Hematopoietic multipotent progenitor cell treated with erythropoietin and hydrocortisone succinate and interleukin-3 and kit ligand, for 8 days (in vitro differentiated cells): ENCODE measurements at regions not wholly inside any gene's neighbourhood (a gene's known extent, or its start where the extent isn't known, plus 50 kb on each side); places are given as distances from the start of the nearest gene placed in this dataset.
"Not testable (repeated sequence)": the region's sequence is repeated elsewhere in the genome, so short reads cannot be mapped to it uniquely, and the experiment has no call there.

Source experiments
- DNase-seq: peaks from one replicate; pipeline ENCODE4 v3.0.0-alpha.2; 2015

DNA sequence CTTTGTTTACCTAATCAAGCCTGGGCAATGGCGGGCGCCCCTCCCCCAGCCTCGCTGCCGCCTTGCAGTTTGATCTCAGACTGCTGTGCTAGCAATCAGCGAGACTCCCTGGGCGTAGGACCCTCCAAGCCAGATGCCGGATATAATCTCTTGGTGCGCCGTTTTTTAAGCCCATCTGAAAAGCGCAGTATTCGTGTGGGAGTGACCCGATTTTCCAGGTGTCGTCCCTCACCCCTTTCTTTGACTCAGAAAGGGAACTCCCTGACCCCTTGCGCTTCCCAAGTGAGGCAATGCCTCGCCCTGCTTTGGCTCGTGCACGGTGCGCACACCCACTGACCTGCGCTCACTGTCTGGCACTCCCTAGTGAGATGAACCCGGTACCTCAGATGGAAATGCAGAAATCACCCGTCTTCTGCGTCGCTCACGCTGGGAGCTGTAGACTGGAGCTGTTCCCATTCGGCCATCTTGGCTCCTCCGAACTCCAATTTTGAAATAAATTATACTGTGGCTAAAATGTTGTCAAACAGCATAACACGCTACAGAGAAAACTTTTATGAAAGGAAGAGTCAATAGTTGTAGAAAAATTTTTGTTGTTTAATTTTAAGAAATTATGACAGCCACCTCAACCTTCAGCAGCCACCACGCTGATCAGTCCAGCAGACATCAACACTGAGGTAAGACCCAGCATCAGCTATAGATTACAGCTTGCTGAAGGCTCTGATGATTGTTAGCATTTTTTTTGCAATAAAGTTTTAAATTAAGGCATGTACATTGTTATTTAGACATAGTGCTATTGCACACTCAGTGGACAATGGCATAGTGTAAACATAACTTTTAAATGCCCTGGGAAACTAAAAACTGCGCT lies 384.7 kb upstream of the DEPDC1 start:
- DNase-seq: not testable (repeated sequence)

DNA sequence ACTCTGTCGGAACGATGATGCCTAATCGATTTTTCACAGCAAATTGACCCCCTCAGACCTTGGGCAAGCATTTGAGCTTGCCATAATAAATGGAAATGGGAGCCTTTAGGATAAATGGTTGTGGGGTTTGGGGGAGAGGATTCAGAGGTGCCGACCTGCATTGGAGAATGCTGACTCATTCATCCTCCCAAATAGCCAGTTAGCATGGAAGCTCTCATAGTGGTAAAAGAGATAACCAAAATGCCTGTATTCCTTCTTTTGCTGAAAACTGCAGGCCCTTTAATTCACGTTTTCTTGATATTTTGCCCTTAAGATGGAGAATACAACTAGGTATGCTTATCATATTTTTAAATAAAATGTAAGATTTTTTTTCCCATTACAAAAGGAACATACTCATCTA lies 392.6 kb upstream of the DEPDC1 start:
- DNase-seq: no peak

DNA sequence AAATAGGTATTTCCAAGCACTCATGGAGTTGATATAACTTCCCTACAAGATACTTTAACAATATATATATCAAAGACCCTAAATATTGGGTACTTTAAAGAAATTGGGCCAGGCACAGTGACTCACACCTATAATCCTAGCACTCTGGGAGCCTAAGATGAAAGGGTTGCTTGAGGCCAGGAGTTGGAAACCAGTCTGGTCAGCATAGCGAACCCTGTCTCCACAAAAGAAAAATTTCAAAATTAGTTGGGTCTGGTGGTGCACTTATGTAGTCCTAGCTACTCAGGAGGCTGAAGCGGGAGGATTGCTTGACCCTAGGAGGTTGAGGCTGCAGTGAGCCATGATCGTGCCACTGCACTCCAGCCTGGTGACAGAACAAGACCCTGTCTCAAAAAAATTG lies 393.9 kb upstream of the DEPDC1 start:
- no peak for DNase-seq

DNA sequence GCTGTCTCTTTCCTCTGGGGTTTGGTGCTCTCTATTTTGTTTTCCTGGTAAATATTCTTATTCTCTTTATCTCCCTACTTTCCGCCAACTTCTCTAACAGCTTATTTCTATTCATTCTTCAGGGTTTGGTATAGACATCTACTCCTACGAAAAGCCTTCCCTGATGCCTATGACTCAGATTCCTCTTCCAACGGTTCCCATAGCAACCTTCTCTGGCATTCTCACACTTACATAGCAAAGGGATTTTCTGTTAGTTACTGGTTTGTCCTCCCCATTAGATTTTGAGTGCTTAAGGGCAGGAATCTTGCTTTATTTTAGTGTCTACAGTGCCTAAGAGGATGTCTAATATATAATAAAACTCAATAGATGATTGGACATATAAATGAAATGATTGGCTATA lies 407.6 kb upstream of the DEPDC1 start:
- DNase-seq: no peak

DNA sequence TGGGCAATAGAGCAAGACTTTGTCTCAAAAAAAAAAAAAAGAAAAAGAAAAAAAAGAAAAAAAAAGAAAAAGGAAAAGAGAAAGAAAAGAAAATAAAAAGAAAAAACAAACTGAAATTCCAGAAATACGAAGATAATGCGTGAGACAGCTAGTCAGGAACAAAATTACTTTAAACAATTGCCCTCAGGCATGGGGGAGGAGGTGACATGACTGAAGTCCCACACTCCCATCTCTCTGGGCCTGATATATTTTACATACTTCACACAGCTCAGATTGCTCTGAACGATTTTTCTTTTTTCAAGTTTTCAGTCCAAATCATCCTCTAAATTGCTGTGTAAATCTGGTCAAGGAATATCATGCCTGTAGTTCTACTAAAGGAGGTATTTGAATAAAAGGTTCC lies 409.5 kb upstream of the DEPDC1 start:
- no peak for DNase-seq

DNA sequence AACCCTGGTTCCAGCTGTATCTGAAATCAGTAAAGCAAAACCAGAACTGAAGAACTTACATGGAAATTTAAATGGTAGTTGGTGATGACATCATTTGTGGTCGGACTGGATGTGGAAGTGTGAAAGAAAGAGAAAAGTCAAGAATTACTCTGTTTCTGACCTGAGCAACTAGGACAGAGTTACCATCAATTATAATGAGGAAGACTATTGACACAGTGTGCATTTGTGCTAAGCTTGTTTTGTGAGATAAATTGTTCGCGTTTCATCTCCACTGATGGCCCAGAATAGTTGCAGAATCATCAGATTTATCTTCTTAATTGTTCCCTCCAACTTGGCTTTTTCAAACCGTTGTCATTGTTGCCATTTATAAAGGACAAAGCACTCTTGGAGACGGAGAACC lies 410.6 kb upstream of the DEPDC1 start:
- DNase-seq: no peak

DNA sequence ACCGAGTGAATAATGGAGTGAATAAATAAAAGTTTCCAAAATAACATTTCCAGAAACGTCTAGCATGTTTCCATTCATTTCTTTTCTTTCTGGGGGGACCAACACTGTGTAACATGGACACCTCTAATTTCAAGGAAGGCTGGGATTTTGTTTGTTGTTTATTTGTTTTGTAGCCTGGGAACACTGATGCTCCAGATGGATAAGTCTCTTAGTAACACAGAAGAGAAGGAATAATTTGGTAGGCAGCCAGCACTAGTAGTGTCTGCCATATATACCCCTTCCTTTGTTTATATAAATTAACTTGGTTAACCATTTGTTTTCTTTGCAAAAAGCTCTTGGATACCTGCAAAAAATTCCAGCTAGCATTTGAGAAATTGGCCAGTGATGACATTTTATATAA lies 411.4 kb upstream of the DEPDC1 start:
- no peak for DNase-seq

DNA sequence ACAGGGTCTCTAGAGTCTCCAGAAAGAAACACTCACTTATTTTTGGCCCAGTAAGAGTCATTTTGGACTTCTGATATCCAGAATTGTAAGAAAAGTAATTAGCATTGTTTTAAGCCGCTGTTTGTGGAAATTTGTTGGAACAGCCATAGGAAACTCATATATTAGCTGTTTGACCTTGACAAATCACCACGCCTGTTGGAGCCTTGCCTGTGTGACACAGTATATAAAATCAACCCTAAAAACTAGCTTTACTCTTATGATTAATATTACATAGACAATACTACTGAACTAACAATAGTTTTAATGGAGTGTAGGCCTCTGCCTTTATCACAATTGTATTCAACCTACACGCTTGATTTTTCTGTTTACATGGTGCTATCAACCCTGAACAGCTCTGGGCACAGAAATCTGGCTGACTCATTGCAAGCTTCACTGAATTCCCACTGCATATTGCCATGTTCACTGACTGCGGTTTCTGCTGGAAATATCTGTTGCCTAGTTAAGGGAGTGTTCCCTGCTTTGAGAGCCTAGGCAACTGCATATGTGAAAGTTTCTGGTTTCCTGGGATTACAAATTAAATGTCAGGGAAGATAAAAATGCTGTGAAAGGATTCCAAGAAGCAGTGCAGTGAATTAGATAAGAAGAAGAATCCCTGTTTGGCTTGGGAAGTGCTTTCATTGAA lies 419.5 kb upstream of the DEPDC1 start:
- DNase-seq: no peak

DNA sequence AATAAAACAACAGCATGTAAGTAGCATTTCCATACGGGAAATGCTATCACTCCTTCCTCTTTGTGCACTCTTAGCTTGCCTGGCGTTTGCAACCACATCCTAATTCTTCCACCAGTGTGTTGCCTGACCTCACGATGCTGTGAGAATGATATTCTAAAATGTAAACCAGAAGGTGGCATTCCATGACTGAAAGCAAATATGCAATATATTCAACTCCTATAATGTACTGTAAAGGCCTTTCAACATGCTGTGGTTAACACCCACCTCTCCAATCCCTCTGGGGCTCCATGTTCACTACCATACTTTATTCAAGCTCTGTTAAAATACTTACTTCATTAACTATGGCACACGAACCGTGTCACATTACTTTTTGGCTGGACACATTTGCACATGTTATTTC lies 420.6 kb upstream of the DEPDC1 start:
- no peak for DNase-seq

DNA sequence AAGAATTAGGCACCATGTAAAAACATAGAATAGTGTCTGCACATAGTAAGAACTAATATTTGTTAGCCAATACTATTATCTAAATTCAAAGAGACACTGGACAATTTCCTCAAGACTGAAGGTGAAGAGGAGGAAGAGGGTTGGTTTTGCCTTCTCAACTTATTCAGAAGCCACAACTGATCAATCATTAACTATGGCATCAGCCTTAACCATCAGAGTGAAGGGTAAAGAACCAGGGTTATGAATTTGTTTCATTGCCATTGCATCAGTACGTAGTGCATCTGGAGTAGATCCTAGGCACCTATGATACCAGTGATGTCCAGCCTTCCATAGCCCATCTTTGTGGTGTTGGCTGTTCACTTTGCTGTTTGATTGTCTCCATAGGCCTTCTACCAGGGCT lies 421.7 kb upstream of the DEPDC1 start:
- no peak for DNase-seq

DNA sequence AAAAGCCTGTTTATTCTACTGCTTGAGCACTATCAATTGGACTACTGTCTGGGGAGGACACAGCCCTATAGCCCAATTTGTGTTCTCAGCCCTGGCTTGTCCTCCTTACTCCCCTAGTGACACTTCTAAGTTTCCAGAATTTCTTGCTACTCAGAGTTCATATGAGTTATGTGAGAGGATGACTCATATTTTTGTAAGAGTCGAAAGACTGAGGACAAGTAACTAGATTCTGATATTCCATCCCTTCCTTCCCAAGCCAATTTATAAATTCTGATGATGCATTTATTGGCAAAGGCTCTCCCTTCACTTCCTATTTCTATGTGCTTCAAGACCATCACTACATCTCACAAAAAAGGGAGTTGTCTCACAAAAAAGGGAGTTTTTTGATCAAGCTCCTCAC lies 422.2 kb upstream of the DEPDC1 start:
- no peak for DNase-seq

DNA sequence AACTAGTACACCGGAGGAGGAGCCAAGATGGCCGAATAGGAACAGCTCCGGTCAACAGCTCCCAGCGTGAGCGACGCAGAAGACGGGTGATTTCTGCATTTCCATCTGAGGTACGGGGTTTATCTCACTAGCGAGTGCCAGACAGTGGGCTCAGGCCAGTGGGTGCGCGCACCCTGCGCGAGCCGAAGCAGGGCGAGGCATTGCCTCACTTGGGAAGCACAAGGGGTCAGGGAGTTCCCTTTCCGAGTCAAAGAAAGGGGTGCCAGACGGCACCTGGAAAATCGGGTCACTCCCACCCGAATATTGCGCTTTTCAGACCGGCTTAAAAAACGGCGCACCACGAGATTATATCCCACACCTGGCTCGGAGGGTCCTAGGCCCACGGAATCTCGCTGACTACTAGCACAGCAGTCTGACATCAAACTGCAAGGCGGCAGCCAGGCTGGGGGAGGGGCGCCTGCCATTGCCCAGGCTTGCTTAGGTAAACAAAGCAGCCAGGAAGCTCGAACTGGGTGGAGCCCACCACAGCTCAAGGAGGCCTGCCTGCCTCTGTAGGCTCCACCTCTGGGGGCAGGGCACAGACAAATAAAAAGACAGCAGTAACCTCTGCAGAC lies 426.7 kb upstream of the DEPDC1 start:
- not testable (repeated sequence) for DNase-seq

DNA sequence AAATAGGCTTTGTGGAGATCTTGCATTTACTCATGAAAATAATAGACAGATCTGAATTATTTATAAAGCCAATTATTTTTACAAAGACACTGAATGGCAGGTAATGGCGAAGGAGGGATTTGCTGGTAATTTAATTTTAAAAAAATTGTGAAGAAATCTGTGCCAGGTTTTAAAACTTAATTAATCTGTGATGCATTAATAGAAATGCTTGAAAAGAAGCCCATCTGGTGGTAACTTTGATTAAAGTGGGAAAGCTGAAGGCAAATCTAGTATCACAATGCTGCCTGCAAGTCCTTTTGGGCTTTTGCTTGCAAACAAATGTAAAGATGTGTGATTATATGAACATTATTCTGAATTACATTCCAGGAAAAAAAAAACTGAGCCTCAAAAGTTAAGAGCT lies 433.2 kb upstream of the DEPDC1 start:
- DNase-seq: no peak

DNA sequence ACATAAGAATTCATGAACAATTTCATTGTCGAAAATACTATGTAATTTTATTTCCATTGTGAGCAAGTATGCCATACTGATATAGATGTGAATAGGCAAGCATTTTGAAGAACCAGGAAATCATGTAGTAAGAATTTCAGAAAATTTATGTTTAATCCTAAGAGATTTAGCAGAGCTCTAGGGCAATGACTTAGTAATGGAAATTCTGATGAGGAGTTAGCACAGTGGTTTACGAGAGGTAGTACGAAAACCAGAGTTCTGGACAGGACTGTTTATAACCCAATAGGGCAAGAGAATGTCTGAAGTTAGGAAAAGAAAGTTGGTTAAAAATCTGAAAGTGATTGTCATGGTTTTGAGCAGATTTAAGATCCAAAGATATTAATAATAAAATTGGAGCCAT lies 439.6 kb upstream of the DEPDC1 start:
- no peak for DNase-seq

DNA sequence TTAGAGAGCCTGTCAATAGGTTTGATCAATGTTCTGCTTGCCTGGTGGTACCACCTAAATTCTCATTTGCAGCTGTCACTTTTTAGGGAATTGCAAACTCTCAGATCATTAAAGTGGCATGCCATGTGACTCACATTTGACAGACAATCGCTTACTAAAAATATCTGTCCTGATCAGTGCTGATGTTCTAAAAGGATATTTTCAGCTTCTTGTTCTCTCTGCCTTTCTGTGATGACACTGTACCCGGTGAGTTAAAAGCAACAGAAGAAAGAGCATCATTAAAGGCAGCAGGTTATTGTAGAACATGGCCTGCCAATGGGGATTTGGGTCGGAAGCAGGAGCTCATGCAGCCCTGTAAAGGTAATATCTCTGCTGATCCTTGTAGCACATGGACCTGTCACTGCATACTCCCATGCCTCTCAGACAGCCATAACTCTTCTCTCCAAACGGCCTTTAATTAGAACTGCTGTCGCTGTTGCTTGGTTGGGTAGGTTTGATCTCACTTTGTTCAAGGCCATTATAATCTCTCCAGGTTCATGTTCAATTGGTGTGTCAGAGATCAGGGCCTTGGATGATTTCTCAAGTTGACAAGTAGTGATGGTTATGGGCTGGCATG lies 441.3 kb upstream of the DEPDC1 start:
- no peak for DNase-seq

DNA sequence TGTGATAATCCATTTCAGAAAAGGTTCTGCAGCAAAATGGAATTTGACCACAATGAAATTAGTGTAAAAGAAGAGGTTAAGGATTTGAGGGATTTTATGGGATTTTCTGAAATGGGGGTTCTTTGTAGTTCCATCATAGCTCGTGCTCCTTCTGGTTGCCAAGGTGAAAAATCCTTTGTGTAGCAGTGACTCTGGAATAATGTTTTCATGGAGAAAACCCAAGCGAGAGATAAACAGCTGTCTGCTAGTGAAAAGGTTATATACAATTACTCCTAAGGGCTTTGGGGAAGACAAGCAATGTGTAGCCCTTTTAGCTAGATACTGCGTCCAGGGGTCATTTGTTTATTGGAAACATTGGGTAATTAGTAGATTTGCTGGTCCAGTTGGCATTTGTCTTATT lies 453.2 kb upstream of the DEPDC1 start:
- no peak for DNase-seq

DNA sequence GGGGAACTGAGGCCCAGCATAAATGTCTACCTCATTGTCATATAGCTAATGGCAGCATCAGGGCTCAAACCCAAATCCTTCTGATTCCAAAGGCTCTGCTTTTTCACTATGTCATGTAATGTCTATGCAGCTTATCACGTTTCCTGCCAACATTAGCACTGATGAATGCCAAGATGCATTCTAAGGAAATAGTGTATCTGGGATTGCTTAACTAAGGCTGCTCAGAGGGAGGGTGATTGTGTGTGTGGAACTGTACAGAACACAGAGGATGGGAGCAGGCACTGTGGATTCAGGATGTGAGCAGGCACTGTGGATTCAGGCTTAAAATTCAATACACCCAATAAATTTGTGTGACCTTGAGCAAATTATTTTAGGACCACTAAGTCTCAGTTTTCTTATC lies 456.4 kb upstream of the DEPDC1 start:
- no peak for DNase-seq

DNA sequence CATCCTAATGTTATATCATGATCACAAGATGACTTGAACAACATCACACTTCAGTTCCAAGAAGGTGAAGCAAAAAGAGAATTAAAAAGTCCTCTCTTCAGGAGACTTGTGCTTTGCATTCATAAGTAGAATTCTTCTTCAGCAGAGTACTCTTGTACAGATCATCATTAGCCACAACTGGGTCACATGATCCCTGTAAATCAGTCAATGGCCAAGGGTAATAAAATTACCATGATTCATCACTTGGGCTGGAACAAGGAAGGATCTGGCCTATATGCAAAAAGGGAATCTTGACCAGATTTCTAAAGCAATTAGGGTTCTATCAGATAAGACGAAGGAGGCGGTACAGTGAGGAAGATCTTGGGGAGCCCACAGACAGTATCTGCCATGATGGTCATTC lies 458.0 kb upstream of the DEPDC1 start:
- no peak for DNase-seq

DNA sequence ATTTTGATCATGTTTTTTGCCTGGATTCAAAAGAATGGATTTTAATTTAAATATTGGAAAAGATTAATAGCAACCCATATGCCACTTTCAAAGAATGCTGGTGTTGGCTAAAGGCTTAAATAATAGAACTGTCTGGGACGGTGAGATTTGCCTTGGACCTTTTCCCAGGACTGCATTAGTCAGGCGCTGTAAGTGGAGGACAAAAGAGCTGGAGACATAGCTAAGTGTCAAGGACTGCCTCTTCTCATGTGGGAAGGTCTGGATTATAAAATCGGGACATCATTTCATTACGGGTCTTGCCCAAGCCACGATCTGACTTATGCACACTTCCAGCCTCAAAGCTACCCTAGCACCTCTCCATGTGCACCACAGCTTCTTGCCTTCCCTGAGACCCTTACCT lies 458.5 kb upstream of the DEPDC1 start:
- DNase-seq: no peak

DNA sequence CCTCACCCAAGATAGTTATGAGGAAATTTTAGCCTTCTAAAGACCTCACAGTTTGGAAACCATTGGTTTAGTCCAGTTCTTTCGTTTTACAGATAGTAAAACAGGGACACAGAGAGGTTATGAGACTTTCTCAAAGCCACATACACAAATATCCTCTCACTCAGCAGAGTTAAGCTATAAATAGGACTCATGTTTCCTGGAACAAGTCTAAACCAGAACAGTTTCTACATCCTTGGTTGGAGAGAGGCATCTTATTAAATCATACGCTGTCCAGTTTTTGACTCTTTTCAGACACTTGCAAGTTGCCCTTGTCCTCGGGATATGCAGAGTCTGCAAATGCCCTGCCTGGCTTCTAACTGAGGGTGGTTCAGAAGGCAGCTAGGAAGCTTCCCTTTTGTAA lies 462.1 kb upstream of the DEPDC1 start:
- DNase-seq: no peak

DNA sequence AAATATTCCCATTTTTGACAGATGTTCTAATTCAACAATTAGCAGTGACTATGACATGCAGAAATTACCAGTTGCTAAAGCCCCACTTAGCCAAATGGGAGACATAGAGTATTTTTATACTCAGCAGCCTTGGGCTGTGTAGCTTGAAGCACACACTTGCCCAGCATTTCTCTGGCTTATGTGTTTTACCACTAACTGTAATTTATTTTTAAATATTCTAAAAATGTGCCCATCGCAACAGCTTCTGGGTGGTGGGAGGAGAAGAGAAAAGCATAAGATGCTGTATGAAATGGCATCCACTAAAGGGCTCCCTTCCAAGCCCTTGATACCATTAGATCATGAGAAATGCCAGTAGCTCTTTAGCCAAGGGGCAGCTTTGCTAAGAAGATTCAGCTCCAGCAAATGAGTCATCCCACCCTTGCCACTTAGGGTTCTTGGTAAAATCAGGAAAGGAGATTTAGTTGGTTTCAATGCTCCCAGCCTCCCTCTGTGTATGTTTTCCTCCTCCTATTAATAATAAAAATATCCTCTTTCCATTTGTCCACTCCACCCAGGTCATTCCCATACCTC lies 462.7 kb upstream of the DEPDC1 start:
- DNase-seq: no peak

DNA sequence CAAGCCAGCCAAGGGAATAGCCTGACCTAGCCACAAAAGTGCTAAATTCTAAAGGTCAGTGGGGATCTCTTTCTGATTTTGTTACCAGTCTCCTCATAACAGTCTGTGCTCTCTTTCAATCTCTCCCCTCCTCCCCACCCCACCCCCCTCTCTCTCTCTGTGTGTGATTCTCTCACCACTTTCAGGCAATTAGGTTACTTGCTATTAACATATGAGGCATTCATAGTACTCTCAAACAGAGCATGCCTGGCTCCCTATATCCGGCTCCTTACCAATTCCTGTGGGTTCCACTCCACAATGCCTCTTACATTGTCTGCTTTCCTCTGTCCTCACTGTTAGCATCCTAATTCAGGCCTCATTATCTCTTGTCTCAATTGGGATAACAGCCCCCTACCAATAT lies 464.3 kb upstream of the DEPDC1 start:
- DNase-seq: no peak

DNA sequence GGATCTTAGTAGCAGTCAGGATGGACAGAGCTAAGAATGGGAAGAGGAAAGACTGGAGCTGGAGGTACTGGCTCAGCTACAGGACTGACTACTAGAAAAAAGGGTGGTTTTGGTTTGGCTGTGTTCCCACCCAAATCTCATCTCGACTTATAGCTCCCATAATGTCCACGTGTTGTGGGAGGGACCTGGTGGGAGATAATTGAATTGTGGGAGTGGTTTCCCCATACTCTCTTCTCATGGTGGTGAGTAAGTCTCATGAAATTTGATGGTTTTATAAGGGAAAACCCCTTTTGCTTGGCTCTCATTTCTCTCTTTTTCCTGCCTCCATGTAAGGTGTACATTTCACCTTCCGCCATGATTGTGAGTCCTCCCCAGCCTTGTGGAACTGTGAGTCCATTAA lies 466.5 kb upstream of the DEPDC1 start:
- no peak for DNase-seq

DNA sequence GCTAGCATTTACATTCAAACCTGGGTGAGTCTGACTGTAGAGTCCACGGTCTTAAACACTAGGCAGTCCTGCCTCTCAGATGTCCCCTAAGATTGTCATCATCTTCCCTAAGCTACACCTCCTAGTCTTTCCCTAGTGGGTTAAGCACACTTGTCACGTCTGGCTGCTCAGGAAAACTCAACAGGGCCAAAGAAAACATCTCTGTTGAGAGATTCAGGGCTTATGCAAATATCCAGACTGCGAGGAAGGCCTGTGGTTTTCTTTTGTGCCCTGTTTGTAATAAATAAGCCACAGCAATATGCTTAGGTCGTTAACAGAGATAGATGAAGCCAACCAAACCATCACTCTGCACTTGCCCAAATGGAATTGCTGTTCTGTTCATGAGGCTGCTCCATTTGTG lies 472.6 kb upstream of the DEPDC1 start:
- DNase-seq: no peak
